ENCODE measurements at regions not wholly inside any gene's neighbourhood (a gene's known extent, or its start where the extent isn't known, plus 50 kb on each side); places are given as distances from the start of the nearest gene placed in this dataset.

- TF ChIP-seq CTCF (conservative IDR thresholded peaks at IDR 0.05; ENCODE audit: low read depth, low read length) (no peak), EZH2 (IDR thresholded peaks at IDR 0.05; ENCODE audit: borderline replicate concordance, low read depth, low read length, poor library complexity, severe bottlenecking) (no peak)
These were observed 128.1 kb upstream of the MIS18BP1 start for GRCh38 chr14:45381091-45381490.

Data from A673 (cell line).